ENCODE measurements at regions not wholly inside any gene's neighbourhood (a gene's known extent, or its start where the extent isn't known, plus 50 kb on each side); places are given as distances from the start of the nearest gene placed in this dataset.

GRCh38 chr6:28748192-28748591 is 175.6 kb downstream of the TRIM27 start:
- ATAC-seq = no peak

GRCh38 chr6:28750926-28751458 is 172.8 kb downstream of the TRIM27 start:
- DNase-seq (no peak), ATAC-seq (no peak)
- in situ Hi-C loops (cut with MboI; ENCODE audit: low sequenced_read_pairs in 4 of 4) (no loop called here), intact Hi-C loops (cut with DNase I; ENCODE audit: low total_unique reads) (no loop called here)
- Histone ChIP-seq H3K36me3 (no peaks in the 10 kb centered on the region), H3K27ac (no peak overlapping the region), H3K9me3 (peaks cover 0 to 13% (median 0%) of the 10 kb centered on the region in 3 donors), H3K27me3 (peaks cover 0 to 7% (median 6%) of the 10 kb centered on the region in 3 donors), H3K4me1 (no peaks in the 10 kb centered on the region), H3K4me3 (no peak overlapping the region)
- TF ChIP-seq POLR2A (IDR thresholded peaks at IDR 0.05) = no peak
- TF ChIP-seq, protein P1, sequence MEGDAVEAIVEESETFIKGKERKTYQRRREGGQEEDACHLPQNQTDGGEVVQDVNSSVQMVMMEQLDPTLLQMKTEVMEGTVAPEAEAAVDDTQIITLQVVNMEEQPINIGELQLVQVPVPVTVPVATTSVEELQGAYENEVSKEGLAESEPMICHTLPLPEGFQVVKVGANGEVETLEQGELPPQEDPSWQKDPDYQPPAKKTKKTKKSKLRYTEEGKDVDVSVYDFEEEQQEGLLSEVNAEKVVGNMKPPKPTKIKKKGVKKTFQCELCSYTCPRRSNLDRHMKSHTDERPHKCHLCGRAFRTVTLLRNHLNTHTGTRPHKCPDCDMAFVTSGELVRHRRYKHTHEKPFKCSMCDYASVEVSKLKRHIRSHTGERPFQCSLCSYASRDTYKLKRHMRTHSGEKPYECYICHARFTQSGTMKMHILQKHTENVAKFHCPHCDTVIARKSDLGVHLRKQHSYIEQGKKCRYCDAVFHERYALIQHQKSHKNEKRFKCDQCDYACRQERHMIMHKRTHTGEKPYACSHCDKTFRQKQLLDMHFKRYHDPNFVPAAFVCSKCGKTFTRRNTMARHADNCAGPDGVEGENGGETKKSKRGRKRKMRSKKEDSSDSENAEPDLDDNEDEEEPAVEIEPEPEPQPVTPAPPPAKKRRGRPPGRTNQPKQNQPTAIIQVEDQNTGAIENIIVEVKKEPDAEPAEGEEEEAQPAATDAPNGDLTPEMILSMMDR (IDR thresholded peaks at IDR 0.05 in 4 of 5, conservative IDR thresholded peaks at IDR 0.05 in 1 of 5) = no peak

More at GRCh38 chr6:28748192-28748591, 175.6 kb downstream of the TRIM27 start:
- in situ Hi-C loops (cut with MboI; ENCODE audit: low sequenced_read_pairs in 4 of 4) (no loop called here), intact Hi-C loops (cut with DNase I; ENCODE audit: low total_unique reads) (no loop called here)
- Histone ChIP-seq H3K9me3 (peaks cover 0 to 13% (median 0%) of the 10 kb centered on the region in 3 donors), H3K4me1 (no peaks in the 10 kb centered on the region), H3K36me3 (no peaks in the 10 kb centered on the region), H3K4me3 (no peak overlapping the region), H3K27me3 (peaks cover 4 to 20% (median 14%) of the 10 kb centered on the region in 3 donors), H3K27ac (no peak overlapping the region)
- TF ChIP-seq, protein P1 (IDR thresholded peaks at IDR 0.05 in 4 of 5, conservative IDR thresholded peaks at IDR 0.05 in 1 of 5) = no peak
- no peak for TF ChIP-seq POLR2A (IDR thresholded peaks at IDR 0.05)
- no peak for DNase-seq

GRCh38 chr6:28751514-28751913 is 172.3 kb downstream of the TRIM27 start:
- TF ChIP-seq POLR2A (IDR thresholded peaks at IDR 0.05) = no peak
- TF ChIP-seq, protein P1 (IDR thresholded peaks at IDR 0.05 in 4 of 5, conservative IDR thresholded peaks at IDR 0.05 in 1 of 5) = no peak
- in situ Hi-C loops (cut with MboI; ENCODE audit: low sequenced_read_pairs in 4 of 4) = no loop called here
- DNase-seq = no peak
- Histone ChIP-seq H3K9me3 (peaks cover 0 to 13% (median 0%) of the 10 kb centered on the region in 3 donors), H3K36me3 (no peaks in the 10 kb centered on the region), H3K4me1 (no peaks in the 10 kb centered on the region), H3K4me3 (no peak overlapping the region), H3K27ac (no peak overlapping the region), H3K27me3 (peaks cover 0 to 9% (median 6%) of the 10 kb centered on the region in 3 donors)
- intact Hi-C loops (cut with DNase I; ENCODE audit: low total_unique reads) = no loop called here
- no peak for ATAC-seq

DNA sequence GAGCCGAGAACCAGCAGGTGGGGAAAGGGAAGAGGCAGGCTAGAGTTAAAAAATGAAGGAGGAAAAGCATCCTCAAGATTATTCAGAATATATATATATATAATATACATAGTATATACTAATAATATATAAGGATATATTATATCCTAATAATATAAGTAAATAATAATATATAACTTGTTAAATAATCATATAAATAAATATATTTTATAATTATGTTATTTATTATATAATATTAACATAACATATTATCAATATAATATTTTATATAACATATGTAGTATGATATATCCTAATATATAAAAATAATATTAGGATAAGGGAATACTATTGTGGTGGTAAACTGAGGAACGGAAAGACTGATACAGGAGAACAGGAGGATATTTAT is 171.8 kb downstream of the TRIM27 start:
- Histone ChIP-seq H3K27me3 (peaks cover 0 to 13% (median 6%) of the 10 kb centered on the region in 3 donors), H3K4me3 (no peak overlapping the region), H3K36me3 (no peaks in the 10 kb centered on the region), H3K4me1 (no peaks in the 10 kb centered on the region), H3K27ac (no peak overlapping the region), H3K9me3 (peaks cover 0 to 13% (median 0%) of the 10 kb centered on the region in 3 donors)
- DNase-seq (no peak), ATAC-seq (no peak)
- TF ChIP-seq, protein P1 (IDR thresholded peaks at IDR 0.05 in 4 of 5, conservative IDR thresholded peaks at IDR 0.05 in 1 of 5) = no peak
- no peak for TF ChIP-seq POLR2A (IDR thresholded peaks at IDR 0.05)
- in situ Hi-C loops (cut with MboI; ENCODE audit: low sequenced_read_pairs in 4 of 4) = no loop called here
- intact Hi-C loops (cut with DNase I; ENCODE audit: low total_unique reads) = no loop called here
